ENCODE measurements at regions not wholly inside any gene's neighbourhood (a gene's known extent, or its start where the extent isn't known, plus 50 kb on each side); places are given as distances from the start of the nearest gene placed in this dataset.

GRCh38 chr2:185145316-185146121, 547.2 kb downstream of the ZNF804A start:
- DNase-seq (ENCODE audit: low spot score) = no peak
- intact Hi-C loops (cut with DNase I) = no loop called here

- DNase-seq (ENCODE audit: low spot score) = no peak
- intact Hi-C loops (cut with DNase I) = no loop called here
Measured at GRCh38 chr2:185147361-185147760, 549.0 kb downstream of the ZNF804A start.

GRCh38 chr2:185152186-185152585, 553.9 kb downstream of the ZNF804A start:
- no peak for DNase-seq (ENCODE audit: low spot score)
- intact Hi-C loops (cut with DNase I) = no loop called here

GRCh38 chr2:185161701-185162100, 563.4 kb downstream of the ZNF804A start:
- intact Hi-C loops (cut with DNase I) = no loop called here

GRCh38 chr2:185174353-185174752, 564.3 kb upstream of the FSIP2 start:
- DNase-seq (ENCODE audit: low spot score) = no peak
- intact Hi-C loops (cut with DNase I) = no loop called here

More at GRCh38 chr2:185161701-185162100, 563.4 kb downstream of the ZNF804A start:
- DNase-seq (ENCODE audit: low spot score) = no peak

GRCh38 chr2:185179743-185180142, 558.9 kb upstream of the FSIP2 start:
- DNase-seq (ENCODE audit: low spot score) = no peak
- intact Hi-C loops (cut with DNase I) = no loop called here

GRCh38 chr2:185181901-185182300, 556.7 kb upstream of the FSIP2 start:
- intact Hi-C loops (cut with DNase I) = no loop called here
- DNase-seq (ENCODE audit: low spot score) = no peak

GRCh38 chr2:185185044-185185443, 553.6 kb upstream of the FSIP2 start:
- DNase-seq (ENCODE audit: low spot score) = no peak
- intact Hi-C loops (cut with DNase I) = no loop called here

GRCh38 chr2:185187421-185187820, 551.2 kb upstream of the FSIP2 start:
- DNase-seq (ENCODE audit: low spot score) = no peak
- intact Hi-C loops (cut with DNase I) = no loop called here

GRCh38 chr2:185188656-185189055, 549.9 kb upstream of the FSIP2 start:
- no peak for DNase-seq (ENCODE audit: low spot score)
- intact Hi-C loops (cut with DNase I) = no loop called here

GRCh38 chr2:185201063-185201462, 537.5 kb upstream of the FSIP2 start:
- DNase-seq (ENCODE audit: low spot score) = no peak
- intact Hi-C loops (cut with DNase I) = no loop called here

- DNase-seq (ENCODE audit: low spot score) = no peak
- intact Hi-C loops (cut with DNase I) = no loop called here
Measured at GRCh38 chr2:185202381-185202780, 536.2 kb upstream of the FSIP2 start.

- DNase-seq (ENCODE audit: low spot score) = no peak
- intact Hi-C loops (cut with DNase I) = no loop called here
Measured at GRCh38 chr2:185202945-185203528, 535.6 kb upstream of the FSIP2 start.

- intact Hi-C loops (cut with DNase I) = no loop called here
- no peak for DNase-seq (ENCODE audit: low spot score)
Measured at GRCh38 chr2:185208261-185208660, 530.3 kb upstream of the FSIP2 start.

GRCh38 chr2:185215497-185215896, 523.1 kb upstream of the FSIP2 start:
- DNase-seq (ENCODE audit: low spot score) = no peak
- intact Hi-C loops (cut with DNase I) = no loop called here

GRCh38 chr2:185219981-185220380, 518.6 kb upstream of the FSIP2 start:
- no peak for DNase-seq (ENCODE audit: low spot score)
- intact Hi-C loops (cut with DNase I) = no loop called here

GRCh38 chr2:185222311-185222710, 516.3 kb upstream of the FSIP2 start:
- intact Hi-C loops (cut with DNase I) = no loop called here
- no peak for DNase-seq (ENCODE audit: low spot score)

GRCh38 chr2:185227391-185227790, 511.2 kb upstream of the FSIP2 start:
- intact Hi-C loops (cut with DNase I) = no loop called here
- no peak for DNase-seq (ENCODE audit: low spot score)

- no peak for DNase-seq (ENCODE audit: low spot score)
- intact Hi-C loops (cut with DNase I) = no loop called here
Measured at GRCh38 chr2:185239491-185239890, 499.1 kb upstream of the FSIP2 start.

GRCh38 chr2:185240796-185241195, 497.8 kb upstream of the FSIP2 start:
- no peak for DNase-seq (ENCODE audit: low spot score)
- intact Hi-C loops (cut with DNase I) = no loop called here

- no peak for DNase-seq (ENCODE audit: low spot score)
- intact Hi-C loops (cut with DNase I) = no loop called here
Measured at GRCh38 chr2:185241556-185241955, 497.0 kb upstream of the FSIP2 start.

Data from cardiac septum (tissue), 1 donor.